Effector memory CD4-positive, alpha-beta T cell (primary cell): ENCODE measurements at regions not wholly inside any gene's neighbourhood (a gene's known extent, or its start where the extent isn't known, plus 50 kb on each side); places are given as distances from the start of the nearest gene placed in this dataset.
"Not testable (repeated sequence)": the region's sequence is repeated elsewhere in the genome, so short reads cannot be mapped to it uniquely, and the experiment has no call there.

ENCODE experiments used
- DNase-seq, 3 donors: peaks; one replicate each; pipeline ENCODE4 v3.0.0-alpha.2; 2020
- H3K27ac ChIP-seq: 2 replicates; pipeline ENCODE4 v1.7.0; 2013; ENCODE audit warnings: mild to moderate bottlenecking, low read length, moderate library complexity; ENCODE audit not compliant: insufficient read depth, poor library complexity, severe bottlenecking
- H3K27me3 ChIP-seq: replicated peaks from 2 replicates; pipeline ENCODE4 v1.7.0; 2013; ENCODE audit warnings: mild to moderate bottlenecking, low read length; ENCODE audit not compliant: insufficient read depth, control insufficient read depth, poor library complexity, severe bottlenecking
- H3K36me3 ChIP-seq: 2 replicates; pipeline ENCODE4 v1.7.0; 2013; ENCODE audit warnings: mild to moderate bottlenecking, low read length, moderate library complexity; ENCODE audit not compliant: control insufficient read depth, insufficient read depth
- H3K4me1 ChIP-seq: 2 replicates; pipeline ENCODE4 v1.7.0; 2013; ENCODE audit warnings: low read length, mild to moderate bottlenecking; ENCODE audit not compliant: control insufficient read depth, insufficient read depth, poor library complexity, severe bottlenecking
- H3K4me3 ChIP-seq: 2 replicates; pipeline ENCODE4 v1.7.0; 2013; ENCODE audit warnings: low read length, low read depth, mild to moderate bottlenecking; ENCODE audit not compliant: insufficient read depth, poor library complexity, severe bottlenecking
- H3K9me3 ChIP-seq: 2 replicates; pipeline ENCODE4 v1.7.0; 2013; ENCODE audit warnings: mild to moderate bottlenecking, low read length, moderate library complexity; ENCODE audit not compliant: control insufficient read depth

DNA sequence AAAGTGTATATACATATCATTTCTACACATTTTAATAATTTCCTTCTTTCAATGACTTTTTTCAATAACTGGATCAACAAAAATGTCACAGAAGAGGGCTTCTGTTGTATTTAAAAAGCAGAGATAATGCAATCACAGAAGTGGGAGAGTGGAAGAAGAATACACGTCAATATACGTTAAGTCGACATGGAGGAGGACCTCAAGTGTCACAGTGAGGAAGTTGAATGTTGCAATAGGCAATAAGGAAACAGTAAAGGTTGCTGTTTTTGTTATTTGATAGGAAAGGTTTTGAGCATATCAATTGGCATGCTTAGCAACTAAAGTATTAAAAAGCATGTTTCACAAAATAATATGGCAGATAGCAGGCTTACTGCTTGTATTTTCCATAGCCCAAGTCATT, 184.0 kb upstream of the NR4A3 start:
- no peak for DNase-seq
- Histone ChIP-seq H3K9me3 (no peaks in the 10 kb centered on the region), H3K27ac (no peak overlapping the region), H3K4me3 (no peak overlapping the region), H3K4me1 (no peaks in the 10 kb centered on the region), H3K36me3 (no peaks in the 10 kb centered on the region), H3K27me3 (no peaks in the 10 kb centered on the region)

DNA sequence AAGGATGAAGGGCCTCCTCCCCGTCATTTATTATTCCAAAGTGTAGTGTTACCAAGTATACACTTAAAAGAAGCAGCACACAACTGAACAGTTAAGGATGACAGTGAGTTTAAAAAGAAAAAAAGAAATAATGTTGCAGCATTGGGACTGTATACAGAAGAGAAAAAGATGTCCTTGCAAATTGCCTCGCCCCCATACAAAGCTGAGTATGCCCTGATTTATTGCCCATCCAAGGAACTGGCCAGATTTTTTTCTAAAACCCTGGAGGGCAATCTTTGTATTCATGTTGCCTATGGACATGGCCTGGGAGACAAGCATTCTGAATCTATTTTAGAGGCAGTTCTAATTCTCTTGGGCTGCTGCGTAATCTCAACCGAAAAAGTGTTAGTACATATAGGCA, 182.7 kb upstream of the NR4A3 start:
- Histone ChIP-seq H3K4me3 (no peak overlapping the region), H3K27me3 (no peaks in the 10 kb centered on the region), H3K4me1 (no peaks in the 10 kb centered on the region), H3K36me3 (no peaks in the 10 kb centered on the region), H3K9me3 (no peaks in the 10 kb centered on the region), H3K27ac (no peak overlapping the region)
- no peak for DNase-seq

DNA sequence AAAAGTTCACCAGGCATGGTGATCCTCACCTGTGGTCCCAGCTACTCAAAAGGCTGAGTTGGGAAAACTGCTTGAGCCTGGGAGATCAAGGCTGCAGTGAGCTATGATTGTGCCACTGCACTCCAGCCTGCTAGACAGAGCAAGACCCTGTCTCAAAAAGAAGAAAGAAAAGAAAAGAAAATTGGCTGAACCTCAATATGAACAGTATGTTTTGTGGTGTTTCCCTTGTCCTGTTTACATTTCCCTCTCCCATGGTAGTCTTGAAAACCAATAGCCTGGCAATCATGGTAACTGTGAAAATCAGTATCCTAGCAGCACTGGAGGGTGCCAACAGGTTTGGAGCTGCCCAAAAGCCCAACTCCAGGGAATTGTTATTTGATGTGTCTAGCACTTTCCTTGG, 174.1 kb upstream of the NR4A3 start:
- no peak overlapping the region for H3K4me3 ChIP-seq
- DNase-seq = no peak
- no peaks in the 10 kb centered on the region for H3K4me1 ChIP-seq
- H3K9me3 ChIP-seq = no peaks in the 10 kb centered on the region
- peaks cover 3% of the 10 kb centered on the region for H3K27me3 ChIP-seq
- H3K27ac ChIP-seq = no peak overlapping the region
- H3K36me3 ChIP-seq = no peaks in the 10 kb centered on the region

DNA sequence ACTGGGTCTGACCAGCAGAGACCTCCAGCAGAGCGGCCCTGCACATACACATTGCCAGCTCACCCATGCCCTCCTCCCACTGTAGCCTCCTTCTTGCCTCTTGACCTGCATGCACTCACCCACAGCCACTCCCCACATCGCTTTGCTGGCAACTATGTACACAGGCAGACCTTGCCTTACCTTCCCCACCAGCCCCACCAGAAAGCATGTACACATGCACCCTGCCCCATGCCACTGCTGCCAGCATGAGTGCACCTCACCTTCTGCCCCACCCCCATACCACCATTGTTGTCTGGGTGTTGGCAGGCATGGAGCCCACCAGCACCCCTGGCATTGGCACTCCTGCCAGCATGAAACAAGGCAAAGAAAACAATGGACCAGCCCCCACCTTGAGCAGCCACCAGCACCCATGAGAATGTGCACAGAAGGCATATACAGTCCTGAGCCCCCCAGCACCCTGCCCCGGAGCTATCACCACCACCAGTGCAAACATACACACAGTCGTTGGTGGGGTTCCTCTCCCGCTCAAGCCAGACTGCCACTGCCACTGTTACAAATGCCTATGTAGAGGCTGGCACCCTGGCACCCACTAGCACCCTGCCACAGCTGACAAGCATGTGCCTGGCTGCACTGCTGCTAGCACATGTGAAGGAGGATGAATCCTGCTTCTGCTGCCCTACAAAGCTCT, 171.4 kb upstream of the NR4A3 start:
- H3K4me1 ChIP-seq = no peaks in the 10 kb centered on the region
- no peaks in the 10 kb centered on the region for H3K36me3 ChIP-seq
- no peak overlapping the region for H3K4me3 ChIP-seq
- peaks cover 3% of the 10 kb centered on the region for H3K27me3 ChIP-seq
- no peaks in the 10 kb centered on the region for H3K9me3 ChIP-seq
- no peak for DNase-seq
- no peak overlapping the region for H3K27ac ChIP-seq

DNA sequence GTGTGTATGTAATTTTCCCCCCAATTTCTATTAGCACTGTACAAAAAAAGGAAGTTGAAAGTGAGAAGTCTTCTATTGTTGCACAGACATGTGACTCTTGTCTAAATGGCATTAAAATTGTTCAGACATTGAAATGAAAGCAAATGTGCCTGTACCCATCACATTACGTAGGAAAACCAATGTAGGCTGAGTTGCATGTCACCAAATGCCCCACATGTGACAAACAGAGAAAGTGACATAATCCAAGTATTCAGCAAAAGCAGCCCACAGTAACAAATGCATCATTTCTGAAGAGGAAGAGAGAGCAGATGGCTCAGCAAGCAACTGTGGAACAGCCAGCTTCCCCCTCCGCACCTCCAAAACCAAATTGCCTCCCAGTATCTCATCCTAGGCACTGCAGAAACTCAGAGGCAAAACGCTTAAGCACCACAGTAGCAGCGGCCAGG, 161.5 kb upstream of the NR4A3 start:
- no peaks in the 10 kb centered on the region for H3K36me3 ChIP-seq
- no peaks in the 10 kb centered on the region for H3K9me3 ChIP-seq
- H3K27me3 ChIP-seq = no peaks in the 10 kb centered on the region
- H3K4me1 ChIP-seq = no peaks in the 10 kb centered on the region
- H3K4me3 ChIP-seq = no peak overlapping the region
- H3K27ac ChIP-seq = no peak overlapping the region
- no peak for DNase-seq

DNA sequence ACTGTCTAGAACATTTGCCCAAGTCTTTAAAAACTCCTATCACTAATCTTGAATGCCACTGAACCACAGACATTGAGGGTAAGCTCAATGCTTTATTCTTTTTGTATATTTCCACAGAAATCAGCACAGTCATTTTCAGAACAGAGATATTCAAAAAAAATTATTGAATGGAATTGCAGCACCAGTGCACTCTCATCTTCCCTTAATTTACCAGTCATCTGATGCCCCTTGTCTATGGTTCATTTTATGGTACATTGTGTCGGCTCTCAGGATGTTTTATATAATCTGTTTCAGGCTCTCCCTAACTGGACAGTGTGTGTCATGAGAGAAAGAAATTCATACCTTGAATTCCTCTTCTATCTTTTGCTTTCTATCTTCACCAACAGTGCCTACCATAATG, 158.4 kb upstream of the NR4A3 start:
- H3K36me3 ChIP-seq = no peaks in the 10 kb centered on the region

DNA sequence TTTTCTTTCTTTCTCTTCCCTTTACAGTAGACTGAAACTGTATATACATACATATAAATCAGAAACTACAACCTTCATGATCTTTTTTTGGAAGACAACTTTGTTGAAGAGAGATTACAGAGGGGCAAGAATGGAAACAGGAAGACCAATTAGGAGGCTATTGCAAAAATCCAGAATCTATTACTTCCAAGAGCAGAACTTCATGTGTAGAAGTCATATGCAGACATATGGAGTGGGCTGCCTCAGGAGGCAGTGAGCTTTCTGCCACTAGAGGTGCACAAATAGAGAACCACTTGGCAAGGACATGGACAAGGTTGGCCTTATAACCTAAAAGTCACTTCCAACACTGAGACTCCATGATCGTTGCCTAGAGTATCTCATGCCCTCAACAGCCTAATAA, 157.8 kb upstream of the NR4A3 start:
- Histone ChIP-seq H3K27ac (no peak overlapping the region), H3K9me3 (no peaks in the 10 kb centered on the region), H3K4me3 (no peak overlapping the region), H3K4me1 (no peaks in the 10 kb centered on the region), H3K36me3 (no peaks in the 10 kb centered on the region), H3K27me3 (no peaks in the 10 kb centered on the region)
- DNase-seq = no peak

More for the DNA sequence above, 158.4 kb upstream of the NR4A3 start:
- no peaks in the 10 kb centered on the region for H3K9me3 ChIP-seq
- H3K4me1 ChIP-seq = no peaks in the 10 kb centered on the region
- H3K4me3 ChIP-seq = no peak overlapping the region
- no peaks in the 10 kb centered on the region for H3K27me3 ChIP-seq
- no peak overlapping the region for H3K27ac ChIP-seq
- DNase-seq = no peak

DNA sequence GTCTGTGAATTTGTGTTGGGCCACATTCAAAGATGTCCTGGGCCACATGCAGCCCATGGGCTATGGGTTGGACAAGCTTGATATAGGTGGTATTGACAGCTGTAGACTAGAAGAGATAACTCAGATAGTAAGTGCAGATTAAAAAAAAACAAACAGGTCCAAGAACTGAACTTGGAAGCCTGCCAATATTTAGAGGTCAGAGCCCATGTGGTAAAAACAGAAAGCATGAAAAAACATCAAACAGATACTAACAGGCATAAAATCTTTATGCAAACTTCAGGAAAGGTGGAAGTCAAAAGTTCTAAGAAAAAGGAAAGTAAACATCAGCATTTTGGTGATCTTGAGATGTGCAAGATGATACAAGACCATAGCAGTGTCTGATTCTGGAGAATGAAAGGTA, 155.1 kb upstream of the NR4A3 start:
- DNase-seq = no peak
- no peaks in the 10 kb centered on the region for H3K36me3 ChIP-seq
- H3K27ac ChIP-seq = no peak overlapping the region
- H3K9me3 ChIP-seq = no peaks in the 10 kb centered on the region
- no peaks in the 10 kb centered on the region for H3K4me1 ChIP-seq
- H3K4me3 ChIP-seq = no peak overlapping the region
- H3K27me3 ChIP-seq = no peaks in the 10 kb centered on the region

DNA sequence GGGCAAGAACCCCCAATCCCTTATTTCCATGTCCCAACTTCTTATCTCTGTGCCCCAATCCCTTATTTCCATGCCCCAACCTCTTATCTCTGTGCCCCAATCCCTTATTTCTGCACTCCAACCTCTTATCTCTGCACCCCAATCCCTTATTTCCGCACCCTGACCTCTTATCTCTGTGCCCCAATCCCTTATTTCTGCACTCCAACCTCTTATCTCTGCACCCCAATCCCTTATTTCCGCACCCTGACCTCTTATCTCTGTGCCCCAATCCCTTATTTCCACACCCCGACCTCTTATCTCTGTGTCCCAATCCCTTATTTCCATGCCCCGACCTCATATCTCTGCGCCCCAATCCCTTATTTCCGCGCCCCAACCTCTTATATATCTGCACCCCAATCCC, 150.8 kb upstream of the NR4A3 start:
- not testable (repeated sequence) for DNase-seq, H3K27ac ChIP-seq, H3K27me3 ChIP-seq, H3K9me3 ChIP-seq, H3K36me3 ChIP-seq, H3K4me3 ChIP-seq, H3K4me1 ChIP-seq

DNA sequence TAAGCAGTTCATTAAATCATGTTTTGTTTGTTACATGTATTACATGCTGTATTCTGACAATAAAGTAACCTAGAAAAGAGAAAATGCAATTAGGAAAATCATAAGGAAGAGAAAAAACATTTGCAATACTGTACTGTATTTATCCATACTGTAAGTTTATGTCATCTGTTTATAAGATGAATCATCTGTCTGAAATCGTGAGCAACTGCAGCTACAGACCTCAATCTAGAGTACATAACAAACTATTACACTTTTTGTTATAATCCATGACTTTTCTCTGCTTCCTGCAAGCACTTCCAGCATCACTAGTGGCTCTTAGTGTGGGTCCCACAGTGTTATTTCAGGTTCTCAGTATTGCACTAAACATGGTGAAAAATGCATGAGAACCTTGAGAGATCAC, 144.4 kb upstream of the NR4A3 start:
- Histone ChIP-seq H3K9me3 (no peaks in the 10 kb centered on the region), H3K36me3 (no peaks in the 10 kb centered on the region)

More for the DNA sequence above, 144.4 kb upstream of the NR4A3 start:
- no peaks in the 10 kb centered on the region for H3K27me3 ChIP-seq
- no peak overlapping the region for H3K4me3 ChIP-seq
- no peak overlapping the region for H3K27ac ChIP-seq
- no peak for DNase-seq
- no peaks in the 10 kb centered on the region for H3K4me1 ChIP-seq
